ENCODE measurements at regions not wholly inside any gene's neighbourhood (a gene's known extent, or its start where the extent isn't known, plus 50 kb on each side); places are given as distances from the start of the nearest gene placed in this dataset.

DNA sequence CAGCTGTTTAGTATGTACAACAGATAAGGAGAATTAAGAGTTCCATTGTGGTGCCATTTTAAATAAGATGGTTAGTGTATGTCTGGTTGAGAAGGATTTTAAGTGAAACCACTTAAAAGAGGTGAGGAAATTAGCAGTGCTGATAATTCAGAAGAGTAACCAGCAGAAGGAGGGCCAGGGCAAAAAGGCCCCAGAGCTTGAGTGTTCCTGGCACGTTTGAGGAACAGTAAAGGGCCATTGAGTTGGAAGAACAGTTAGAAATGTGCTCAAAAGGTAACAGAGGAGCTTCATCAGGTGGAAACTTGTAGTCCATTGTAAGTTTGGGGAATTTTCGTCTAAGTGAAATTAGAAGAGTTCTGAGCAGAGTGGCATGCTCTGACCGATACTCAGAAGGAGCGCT is 606.2 kb upstream of the ZFP42 start:
- Histone ChIP-seq H3K18ac (ENCODE audit: insufficient read length, low read depth, low read length) (no peak overlapping the region), H2BK5ac (ENCODE audit: insufficient read length, low read length) (no peak overlapping the region), H3K79me2 (ENCODE audit: insufficient read depth, low read length) (no peaks in the 10 kb centered on the region), H3K4me1 (ENCODE audit: insufficient read depth, low read length) (no peaks in the 10 kb centered on the region), H3K79me1 (ENCODE audit: insufficient read depth, low read depth, low read length, poor library complexity, severe bottlenecking) (no peaks in the 10 kb centered on the region), H2BK15ac (ENCODE audit: low read depth, low read length) (no peak overlapping the region), H4K91ac (ENCODE audit: insufficient read length, low read depth, low read length) (no peak overlapping the region), H3T11ph (ENCODE audit: low read length) (no peak overlapping the region), H4K5ac (ENCODE audit: insufficient read length, low read depth, low read length) (no peak overlapping the region), H4K8ac (replicated peaks; ENCODE audit: insufficient read length, low read depth, low read length) (no peak overlapping the region), H2AFZ (ENCODE audit: low read length) (peak overlapping the region; percentile 6), H3K27me3 (ENCODE audit: insufficient read depth, low read length) (no peaks in the 10 kb centered on the region), H3K23ac (ENCODE audit: insufficient read length, low read depth, low read length) (no peak overlapping the region), H3K27ac (ENCODE audit: insufficient read length, low read depth, low read length) (no peak overlapping the region), H3K14ac (ENCODE audit: insufficient read depth, low read length) (no peak overlapping the region), H4K20me1 (ENCODE audit: control insufficient read depth, insufficient read depth, insufficient read length) (no peaks in the 10 kb centered on the region), H3K9me3 (ENCODE audit: control insufficient read depth, low read depth, low read length) (no peaks in the 10 kb centered on the region), H3K4ac (ENCODE audit: low read depth, low read length) (no peak overlapping the region), H3K23me2 (ENCODE audit: insufficient read length, low read depth, low read length, poor library complexity, severe bottlenecking) (no peaks in the 10 kb centered on the region), H2BK20ac (ENCODE audit: low read depth, low read length, poor library complexity, severe bottlenecking) (no peak overlapping the region), H2AK5ac (ENCODE audit: insufficient read length, low read length) (no peak overlapping the region), H2BK12ac (ENCODE audit: insufficient read length, low read depth, low read length) (no peak overlapping the region), H3K56ac (ENCODE audit: insufficient read length, low read depth, low read length) (no peak overlapping the region), H2BK120ac (ENCODE audit: low read depth, low read length, poor library complexity, severe bottlenecking) (no peak overlapping the region), H3K4me2 (ENCODE audit: insufficient read depth, insufficient read length, low read length) (no peak overlapping the region), H3K9ac (ENCODE audit: extremely low read depth, insufficient read length, low read length) (no peak overlapping the region)
- H3K4me3 Mint-ChIP-seq: no peak overlapping the region
- no peaks in the 10 kb centered on the region for H3K9me3 Mint-ChIP-seq
- no peak for DNase-seq
- H3K36me3 Mint-ChIP-seq (ENCODE audit: insufficient read depth in 1 of 3, low read depth in 3 of 3): no peaks in the 10 kb centered on the region
- TF ChIP-seq CTCF (conservative IDR thresholded peaks at IDR 0.05): no peak
- no peaks in the 10 kb centered on the region for H3K4me1 Mint-ChIP-seq
- no peak overlapping the region for H3K27ac Mint-ChIP-seq
- no CpG with 5 or more reads among the region's 4 CpGs for WGBS (ENCODE audit: extremely low coverage, insufficient read length, low lambda C conversion rate)
- no peaks in the 10 kb centered on the region for H3K27me3 Mint-ChIP-seq (ENCODE audit: low read depth)
